Suprapubic skin (tissue), 4 donors: ENCODE measurements at regions not wholly inside any gene's neighbourhood (a gene's known extent, or its start where the extent isn't known, plus 50 kb on each side); places are given as distances from the start of the nearest gene placed in this dataset.

Experiments
- POLR2A ChIP-seq, 2 donors: fragments of 450-650 bp; IDR thresholded peaks; one replicate each; pipeline ENCODE4 v1.6.1; 2017; ENCODE audit warnings: antibody characterized with exemption in 2 of 2, mild to moderate bottlenecking in 2 of 2, moderate library complexity in 2 of 2
- POLR2AphosphoS5 ChIP-seq, 3 donors: sonication (generic); formaldehyde crosslinking; IDR thresholded peaks; one replicate each; pipeline ENCODE4 v1.6.1; 2017; ENCODE audit warnings: antibody characterized with exemption in 3 of 3

DNA sequence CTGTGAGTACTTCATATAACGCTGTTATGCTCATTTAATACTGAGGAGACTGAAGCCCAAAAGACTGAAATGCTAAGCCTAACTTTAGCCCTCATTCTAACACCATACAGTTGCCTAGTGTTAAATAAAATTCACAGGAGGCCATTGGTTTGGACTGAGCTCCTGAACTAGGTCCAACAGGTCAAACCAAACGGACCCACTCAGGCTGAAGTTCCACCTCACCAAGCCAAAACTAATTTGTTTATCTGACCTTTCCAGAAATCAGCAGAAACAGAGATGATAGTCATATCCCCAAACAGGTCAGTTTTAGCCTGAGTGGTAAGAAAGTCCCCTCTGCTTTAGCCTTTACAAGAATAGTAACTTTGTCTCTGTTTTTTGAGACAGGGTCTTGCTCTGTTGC, 311.3 kb upstream of the ZP4 start:
- no peak for TF ChIP-seq POLR2AphosphoS5 (IDR thresholded peaks at IDR 0.05)
- no peak for TF ChIP-seq POLR2A (IDR thresholded peaks at IDR 0.05)
